NCI-H128 (cell line): ENCODE measurements at regions not wholly inside any gene's neighbourhood (a gene's known extent, or its start where the extent isn't known, plus 50 kb on each side); places are given as distances from the start of the nearest gene placed in this dataset.
"Not testable (repeated sequence)": the region's sequence is repeated elsewhere in the genome, so short reads cannot be mapped to it uniquely, and the experiment has no call there.

Source experiments
- DNase-seq: peaks from one replicate; lab custom pipeline; 2025; ENCODE audit not compliant: unreplicated experiment; lab: John Stamatoyannopoulos, UW

DNA sequence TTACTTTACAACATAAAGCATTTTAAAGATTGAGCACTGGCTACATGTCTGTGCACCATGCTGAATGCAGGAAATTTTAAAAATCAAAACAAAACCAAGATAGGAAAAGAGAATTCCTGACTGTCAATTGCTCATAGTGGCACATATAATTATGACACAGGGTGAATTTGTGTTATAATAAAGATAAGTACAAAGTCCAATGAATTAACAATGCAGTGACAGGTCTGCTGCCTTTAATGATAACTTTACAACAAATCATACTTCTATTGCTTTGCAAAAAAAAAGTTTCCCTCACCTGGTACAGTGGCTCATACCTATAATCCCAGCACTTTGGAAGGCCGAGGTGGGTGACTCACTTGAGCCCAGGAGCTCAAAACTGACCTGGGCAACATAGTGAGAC is 93.8 kb upstream of the OSBPL8 start:
- DNase-seq = no peak

DNA sequence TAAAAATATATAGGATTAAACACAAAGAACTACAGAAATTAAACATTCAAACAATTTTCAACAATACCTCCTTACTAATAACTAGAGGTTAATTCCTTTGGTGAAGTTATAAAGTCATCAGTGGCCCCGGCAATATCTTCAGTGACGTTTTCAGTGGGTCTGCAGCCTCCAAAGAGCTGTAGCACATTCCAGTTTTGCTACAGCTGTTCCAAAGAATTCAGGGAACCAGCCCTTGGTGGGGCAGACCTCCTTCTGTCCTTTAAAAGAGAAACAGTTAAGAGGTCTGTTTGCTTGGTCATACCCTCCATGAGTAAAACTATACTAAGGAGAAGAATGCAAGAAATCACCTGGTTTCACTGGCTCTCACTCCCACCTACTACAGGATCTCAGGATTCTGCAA is 99.2 kb upstream of the ZDHHC17 start:
- DNase-seq = no peak

DNA sequence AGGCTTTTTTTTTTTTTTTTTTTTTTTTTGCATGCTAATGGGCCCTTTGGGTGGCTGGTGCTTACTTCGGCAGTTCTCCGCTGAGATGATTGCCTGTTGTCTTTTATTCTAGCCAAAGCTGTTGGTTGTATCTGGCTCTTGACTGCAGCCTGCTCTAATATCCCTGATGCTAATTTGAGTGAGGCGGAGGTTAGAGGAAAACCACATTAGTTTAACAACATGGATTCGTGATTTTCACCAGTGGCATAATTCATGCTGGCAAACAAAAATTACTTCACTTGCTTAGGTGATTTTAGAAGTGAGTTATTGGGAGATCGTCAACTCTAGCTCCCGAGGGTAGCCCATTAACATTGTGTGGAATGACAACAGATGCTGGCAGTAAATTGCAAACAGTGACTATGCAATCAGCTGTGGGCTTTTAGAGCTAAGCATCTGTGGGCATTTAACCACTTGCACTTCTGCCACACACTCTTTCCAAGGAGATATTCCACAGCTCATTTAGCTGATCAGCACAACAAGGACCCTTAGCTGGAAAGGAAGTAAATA is 97.6 kb upstream of the ZDHHC17 start:
- peak; percentile 59 for DNase-seq

DNA sequence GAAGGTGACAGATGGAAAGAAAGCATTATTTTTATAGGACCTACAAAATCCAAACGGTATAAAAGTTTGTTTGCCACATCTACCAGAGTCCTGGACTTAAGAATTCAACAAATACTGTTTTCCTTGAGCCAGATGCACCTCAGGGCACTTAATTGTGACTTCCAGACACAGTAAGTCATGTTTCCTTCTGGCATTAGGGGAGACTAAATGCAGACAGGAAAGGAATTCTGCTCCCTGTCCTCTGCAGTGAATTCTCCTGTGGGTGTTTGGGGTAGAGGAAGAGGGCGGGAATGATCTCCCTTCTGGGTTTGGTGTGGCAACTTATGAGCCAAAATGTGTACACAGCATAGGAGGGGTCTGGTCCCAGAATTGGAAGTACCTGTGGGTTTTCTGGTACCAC is 93.9 kb upstream of the ZDHHC17 start:
- no peak for DNase-seq

DNA sequence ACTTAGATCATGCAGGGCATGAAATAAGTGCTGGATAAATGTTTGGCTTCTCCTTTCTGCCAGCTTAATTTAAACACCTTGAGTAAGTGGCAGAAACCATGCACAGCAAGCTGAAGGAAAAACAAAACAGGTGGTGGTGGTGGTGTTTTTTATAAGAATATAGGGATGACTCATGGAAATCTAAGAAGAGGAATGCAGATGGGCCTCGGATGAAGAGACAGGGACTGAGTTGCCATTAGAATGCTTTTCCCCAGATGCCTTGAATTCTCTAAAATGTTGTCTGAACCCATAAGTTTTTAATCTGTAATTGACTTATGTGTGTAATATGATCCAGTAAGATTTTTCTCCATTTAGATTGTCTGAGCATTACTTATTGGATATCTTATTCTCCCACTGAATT is 93.1 kb upstream of the ZDHHC17 start:
- no peak for DNase-seq

DNA sequence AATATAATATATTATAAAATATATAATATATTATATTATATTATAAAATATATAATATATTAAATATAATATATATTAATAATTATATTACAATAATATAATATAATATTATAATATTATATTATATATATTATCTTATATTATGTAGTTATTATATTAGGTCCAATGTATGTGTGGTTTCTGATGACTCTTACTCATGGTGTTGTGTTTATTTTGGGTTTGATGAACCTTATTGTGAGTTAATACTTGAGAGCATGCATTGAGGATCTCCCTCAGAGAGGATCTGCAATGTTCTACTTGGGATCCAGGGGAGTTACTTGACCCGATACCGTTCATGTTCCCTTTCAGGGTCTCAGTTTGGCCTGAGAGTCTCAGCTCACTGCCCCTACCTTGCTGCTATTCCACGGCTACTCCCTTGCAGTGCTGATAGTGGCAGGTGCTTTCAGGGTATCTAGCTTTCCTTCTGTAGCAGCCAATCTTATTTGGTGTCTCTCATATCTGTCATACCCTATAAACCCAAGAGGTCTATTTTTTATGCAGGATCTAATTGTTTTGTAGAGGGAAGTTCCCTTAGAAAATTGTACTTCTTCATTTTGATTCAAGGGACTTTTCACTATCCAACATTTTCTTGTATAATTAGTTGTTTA is 89.1 kb upstream of the ZDHHC17 start:
- DNase-seq = no peak

DNA sequence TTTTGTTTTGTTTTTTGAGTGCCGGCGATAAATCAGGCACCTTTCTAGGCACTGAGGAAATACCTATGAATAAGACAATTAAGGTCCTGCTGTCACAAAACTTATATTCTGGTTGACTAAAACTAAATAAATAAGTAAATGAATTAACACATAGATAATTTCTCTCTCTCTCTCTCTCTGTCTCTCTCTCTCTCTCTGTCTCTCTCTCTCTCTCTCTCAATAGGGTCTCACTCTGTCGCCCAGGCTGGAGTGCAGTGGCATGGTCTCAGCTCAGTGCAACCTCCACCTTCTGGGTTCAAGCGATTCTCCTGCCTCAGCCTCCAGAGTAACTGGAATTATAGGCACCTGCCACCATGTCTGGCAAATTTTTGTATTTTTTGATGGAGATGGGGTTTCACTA is 87.7 kb upstream of the ZDHHC17 start:
- DNase-seq = not testable (repeated sequence)

DNA sequence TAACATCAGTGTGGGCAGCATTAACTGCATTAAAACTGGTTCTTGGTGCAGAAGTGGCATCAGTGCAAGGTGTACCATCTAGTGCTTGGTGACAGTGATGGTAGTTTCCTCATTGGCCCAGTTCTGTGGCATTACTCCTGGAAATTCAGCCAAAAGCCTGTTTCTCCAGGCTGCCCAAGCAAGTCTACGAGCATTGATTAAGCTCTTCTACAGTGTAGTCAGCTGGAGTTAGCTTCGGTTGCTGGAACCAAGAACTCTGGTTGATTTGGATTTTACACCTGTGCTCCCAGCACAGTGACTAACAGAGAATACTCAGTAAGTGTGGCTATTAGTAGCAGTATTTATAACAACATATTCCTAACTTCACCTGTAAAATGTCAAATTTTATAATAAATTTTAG is 84.9 kb upstream of the ZDHHC17 start:
- no peak for DNase-seq

DNA sequence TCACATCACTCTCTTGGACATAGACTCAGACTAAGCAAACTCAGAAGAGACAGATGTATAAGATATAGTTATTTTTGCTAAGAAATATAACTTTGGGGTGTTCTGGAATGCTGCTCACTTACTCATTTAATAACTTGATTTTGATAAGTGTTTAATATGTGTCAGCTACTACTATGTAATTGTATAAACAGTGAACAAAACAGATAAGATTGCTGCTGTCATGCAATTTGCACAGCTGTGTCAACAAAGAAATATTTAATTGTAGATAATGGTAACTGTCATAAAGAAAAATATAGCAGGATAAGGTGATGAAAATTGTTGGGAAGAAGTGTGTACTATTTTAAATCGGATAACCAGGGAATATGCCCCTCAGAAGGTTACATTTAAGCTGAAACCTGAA is 84.1 kb upstream of the ZDHHC17 start:
- DNase-seq = no peak

DNA sequence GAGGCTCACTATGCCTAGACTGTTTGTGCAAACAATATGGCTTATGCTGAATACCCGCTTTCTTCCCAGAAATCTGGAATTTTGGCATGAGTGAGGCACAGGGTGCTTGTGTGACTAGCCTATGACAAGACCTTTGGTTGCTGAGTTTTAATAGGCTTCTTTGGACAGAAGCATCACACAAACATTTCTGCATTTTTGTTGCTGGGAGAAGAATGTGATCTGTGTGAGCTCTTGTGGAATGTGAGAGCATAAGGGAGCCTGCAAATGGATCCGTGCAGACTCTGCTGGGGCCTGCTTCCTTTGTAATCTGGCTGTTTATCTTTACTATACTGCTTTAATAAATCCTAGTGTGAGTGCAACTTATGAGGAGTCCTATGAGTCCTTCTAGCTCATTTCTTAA is 83.0 kb upstream of the ZDHHC17 start:
- no peak for DNase-seq

DNA sequence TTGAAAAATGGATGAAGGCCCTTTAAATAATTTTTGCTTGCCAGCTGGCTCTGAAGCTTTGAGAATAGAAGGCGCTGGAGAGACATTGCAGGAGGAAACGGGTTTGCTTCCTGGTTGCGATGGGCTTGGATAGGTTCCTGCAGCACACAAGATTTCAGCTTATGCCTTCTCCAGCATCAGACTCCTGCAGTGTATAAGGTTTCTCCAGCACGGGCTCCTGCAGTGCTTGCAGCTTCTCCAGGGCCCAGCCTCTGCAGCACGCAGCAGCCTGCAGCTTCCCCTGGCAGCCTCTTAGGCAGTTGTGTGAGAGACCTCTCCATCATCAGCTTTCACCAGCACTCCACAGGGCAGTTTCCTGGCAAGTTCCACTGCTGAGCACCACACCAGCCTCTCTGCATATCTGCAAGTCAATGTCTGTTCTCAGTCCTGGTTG is 78.7 kb upstream of the ZDHHC17 start:
- DNase-seq = no peak

DNA sequence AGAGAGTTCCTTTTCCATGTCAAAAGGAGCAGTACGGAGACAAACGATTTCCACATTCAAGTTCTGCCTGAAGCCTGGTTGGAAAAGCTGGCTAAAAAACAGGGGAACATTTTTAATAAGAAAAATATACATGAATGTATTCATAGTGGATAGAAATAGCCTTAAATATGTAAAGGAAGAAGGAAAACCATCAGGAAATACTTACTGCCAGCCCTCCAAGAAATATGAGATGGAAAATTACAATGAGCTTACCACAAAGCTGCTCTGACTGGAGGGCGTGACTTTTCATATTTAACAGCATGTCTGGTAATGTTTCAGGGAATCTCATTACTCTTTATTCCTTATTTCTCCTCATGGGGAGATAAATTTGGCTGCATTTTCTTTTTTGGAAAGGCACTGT is 75.9 kb upstream of the ZDHHC17 start:
- no peak for DNase-seq

DNA sequence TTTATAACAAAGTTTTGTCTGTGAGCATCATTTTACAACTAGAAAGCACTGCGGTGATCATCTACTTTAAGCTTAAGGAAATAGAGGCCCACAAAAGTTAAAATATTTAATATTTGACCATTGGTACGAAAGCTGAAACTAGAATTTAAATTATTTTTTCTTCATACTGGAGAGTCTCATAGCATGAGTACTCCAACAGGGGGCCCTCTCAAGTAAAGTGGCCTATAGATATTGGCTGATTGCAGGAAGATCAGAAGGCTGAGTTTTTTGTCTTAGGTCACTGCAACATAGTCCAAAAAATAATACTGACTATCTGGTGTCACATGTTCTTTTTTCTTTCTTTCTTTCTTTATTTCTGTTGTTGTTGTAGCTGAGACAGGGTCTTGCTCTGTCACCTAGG is 75.3 kb upstream of the ZDHHC17 start:
- no peak for DNase-seq

DNA sequence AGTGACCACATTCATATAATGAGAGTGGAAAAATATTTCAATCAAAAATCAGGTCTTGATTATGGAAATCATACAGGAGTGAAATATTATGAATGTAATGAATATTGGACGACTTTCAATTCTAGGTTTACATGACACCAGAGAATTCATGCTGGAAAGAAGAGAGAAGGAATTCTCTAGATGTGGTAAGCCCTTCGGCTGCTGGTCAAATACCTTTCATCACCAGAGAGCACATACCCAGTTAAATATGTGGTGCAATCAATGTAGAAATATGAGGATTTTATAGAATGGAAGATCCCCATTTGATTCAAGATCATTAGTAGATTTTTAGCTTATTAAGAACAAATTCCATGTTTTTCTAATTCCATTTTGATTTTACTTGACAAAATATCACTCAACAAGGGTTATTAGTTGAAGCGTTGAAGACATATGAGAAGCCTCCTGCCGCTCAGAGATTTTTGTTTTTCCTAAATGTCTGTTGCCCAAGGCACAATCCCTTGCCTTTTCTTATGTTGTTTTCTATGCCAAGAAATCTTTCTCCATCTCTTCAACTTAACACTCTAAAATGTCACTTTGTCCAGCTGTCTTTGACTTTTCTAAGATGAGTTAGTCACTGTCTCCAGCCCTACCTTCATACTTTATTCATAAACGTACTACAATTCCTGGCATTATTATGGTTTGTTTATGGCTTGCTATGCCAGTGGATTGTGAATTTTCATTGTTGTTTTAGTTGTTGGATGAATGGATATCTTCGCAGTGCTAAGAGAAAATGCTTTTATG is 72.8 kb upstream of the ZDHHC17 start:
- no peak for DNase-seq

DNA sequence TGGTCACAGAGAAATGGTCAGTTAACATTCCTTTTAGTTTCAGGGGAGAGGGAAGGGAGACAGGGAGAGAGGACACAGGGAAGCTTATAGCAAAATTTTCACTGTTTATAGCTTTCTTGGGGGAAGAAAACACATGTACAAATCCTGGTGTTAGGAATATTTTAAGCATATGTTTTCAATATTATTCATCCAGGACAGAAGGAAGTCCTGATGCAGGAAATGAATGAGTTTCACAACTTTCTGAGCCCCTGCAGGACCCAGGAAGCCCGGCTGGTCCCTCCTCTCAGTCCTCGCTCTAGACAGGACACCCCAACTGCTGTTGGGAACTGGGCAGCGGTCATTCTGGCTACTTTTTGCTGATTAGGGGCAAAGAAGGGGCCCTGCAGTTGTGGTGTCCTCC is 71.1 kb upstream of the ZDHHC17 start:
- DNase-seq = no peak

DNA sequence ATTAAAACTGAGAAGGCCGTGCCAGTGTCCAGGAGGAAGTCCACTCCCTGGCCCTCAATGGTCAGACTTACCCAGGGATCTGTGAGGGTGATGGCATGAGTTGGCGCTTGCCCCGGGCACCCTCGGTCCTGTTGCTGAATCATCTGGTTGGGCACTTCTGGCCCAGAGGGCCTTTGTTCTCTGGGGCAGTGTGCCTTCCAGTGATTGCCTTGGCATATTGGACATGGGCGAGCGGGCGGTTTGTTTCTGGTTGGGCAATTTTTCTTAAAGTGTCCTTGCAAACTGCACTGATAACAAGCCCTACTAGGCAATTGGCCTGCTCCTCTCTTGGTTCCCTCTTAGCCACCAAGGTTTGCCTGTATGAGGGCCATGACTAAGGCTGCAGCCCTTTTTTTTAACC is 69.5 kb upstream of the ZDHHC17 start:
- no peak for DNase-seq

DNA sequence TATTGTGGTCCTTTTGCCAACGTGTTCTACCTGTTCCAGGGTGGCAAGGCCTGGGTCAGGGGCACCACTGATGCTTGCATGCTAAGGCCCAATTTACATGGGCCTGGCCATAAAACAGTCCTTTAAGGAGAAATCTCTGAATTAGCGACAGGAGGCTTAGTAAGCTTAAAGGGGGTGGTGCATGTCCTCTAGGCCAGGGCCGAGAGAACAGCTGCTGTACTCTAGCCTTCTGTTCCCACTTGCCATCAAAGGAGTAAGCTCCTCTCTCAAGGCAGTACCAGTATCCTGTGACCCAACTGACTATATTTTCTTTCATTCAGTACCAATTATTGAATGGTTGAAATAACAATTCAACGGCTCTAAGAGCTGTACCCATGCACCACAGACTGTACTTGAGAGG is 67.7 kb upstream of the ZDHHC17 start:
- DNase-seq = no peak

DNA sequence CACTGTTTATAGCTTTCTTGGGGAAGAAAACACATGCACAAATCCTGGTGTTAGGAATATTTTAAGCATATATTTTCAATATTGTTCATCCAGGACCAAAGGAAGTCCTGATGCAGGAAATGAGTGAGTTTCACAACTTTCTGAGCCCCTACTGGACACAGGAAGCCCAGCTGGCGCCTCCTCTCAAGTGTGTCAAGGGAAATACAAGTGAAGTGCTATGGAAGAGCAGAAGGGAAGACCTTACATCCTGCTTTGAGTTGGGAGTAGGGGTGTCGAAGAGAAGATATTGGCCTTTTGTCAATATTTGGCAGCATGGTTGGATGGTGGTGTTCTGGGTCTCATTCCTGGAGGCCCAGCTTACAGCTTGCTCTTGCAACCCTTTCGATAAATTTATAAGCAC is 66.1 kb upstream of the ZDHHC17 start:
- no peak for DNase-seq

DNA sequence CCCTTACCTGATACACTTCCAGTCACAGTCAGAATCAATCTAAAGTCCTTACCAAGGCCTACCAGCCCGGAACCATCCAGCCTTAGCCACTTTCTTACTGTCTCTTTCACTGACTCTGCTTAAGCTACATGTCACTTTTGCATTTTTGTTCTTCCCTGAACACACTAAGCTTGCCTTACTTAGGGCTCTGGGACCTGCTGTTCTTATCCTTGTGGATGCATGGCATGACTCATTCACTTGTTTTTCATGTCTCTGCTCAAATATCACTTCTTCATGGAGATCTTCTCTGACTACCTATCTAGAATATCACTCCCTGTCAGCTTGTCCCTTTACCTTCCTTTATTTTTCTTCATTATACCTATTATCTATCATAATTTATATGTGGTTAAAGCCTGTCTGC is 65.6 kb upstream of the ZDHHC17 start:
- DNase-seq = no peak

DNA sequence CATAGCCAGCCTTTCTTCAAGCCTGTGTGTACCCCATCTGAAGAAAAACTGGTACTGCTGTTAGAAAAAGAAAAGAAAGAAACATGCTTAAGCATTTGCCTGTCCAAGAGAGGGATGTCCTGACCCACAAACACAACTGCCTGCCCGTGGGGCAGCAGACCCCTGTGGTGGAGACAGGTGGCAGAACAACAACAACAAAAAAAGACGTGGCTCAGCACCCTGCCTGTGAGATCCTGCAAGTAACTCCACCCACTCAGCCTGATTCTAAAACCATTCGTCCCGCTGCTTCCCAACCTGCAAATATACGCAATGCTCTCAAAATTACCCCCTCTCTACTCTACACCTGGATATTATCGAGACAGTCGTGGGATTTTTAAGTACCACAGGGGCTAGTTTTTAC is 64.9 kb upstream of the ZDHHC17 start:
- no peak for DNase-seq

DNA sequence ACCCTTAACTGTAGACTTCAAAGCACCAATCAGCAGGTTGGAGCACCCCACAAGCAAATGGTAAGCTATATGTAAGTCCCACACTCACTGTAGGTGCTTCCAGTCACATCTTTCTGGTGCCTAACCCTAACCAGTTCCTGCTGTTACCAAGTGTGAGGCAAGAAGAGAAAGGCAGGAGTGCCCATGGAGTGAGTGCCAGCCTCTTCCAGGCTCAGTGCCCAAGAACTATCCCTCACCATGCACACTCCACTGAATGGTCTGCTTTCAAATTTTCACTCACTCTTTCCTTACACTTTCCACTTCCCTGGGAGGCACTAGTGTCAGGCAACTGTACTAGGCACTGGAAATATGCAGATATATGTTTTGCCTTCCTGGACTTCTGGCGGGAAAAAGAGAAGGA is 62.2 kb upstream of the ZDHHC17 start:
- no peak for DNase-seq

DNA sequence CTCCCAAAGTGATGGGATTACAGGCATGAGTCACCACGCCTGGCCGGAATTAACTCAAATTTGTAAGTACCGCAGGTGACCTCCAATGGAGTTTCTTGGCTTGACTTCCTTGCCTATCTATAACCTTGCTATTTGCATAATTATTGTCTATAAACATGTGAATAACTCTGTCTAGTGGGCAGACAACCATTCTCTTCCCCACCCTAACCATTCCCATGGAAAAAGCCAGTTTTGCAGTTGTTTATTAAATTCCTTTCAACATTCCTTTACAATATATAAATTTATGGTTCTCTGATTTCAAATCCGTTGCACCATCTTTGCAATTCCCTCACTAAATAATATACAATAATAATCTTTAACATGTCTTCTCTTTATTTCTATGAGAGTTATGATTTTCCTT is 61.0 kb upstream of the ZDHHC17 start:
- no peak for DNase-seq

DNA sequence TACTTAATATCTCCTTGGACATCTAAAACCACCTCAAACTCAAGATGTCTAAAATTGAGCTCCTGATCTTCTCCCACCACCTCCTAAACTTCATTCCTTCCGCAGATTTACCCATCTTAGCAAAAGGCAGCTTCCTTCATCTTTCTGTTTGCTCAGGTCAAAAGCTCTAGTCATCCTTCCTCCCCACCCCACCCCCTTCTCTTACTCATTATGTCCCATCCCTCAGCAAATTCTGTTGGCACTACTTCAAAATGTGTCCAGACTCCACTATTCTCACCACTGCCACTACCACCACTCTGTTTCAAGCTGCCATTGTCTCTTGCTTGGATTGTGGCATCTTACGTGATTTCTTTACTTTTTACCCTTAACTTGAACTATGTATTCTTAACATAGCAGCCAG is 59.2 kb upstream of the ZDHHC17 start:
- no peak for DNase-seq
